HG03039 (cell line): ENCODE measurements at regions not wholly inside any gene's neighbourhood (a gene's known extent, or its start where the extent isn't known, plus 50 kb on each side); places are given as distances from the start of the nearest gene placed in this dataset.
"Not testable (repeated sequence)": the region's sequence is repeated elsewhere in the genome, so short reads cannot be mapped to it uniquely, and the experiment has no call there.

ENCODE experiments used
- ATAC-seq: cut with Tn5 transposase; IDR thresholded peaks from one replicate; pipeline ENCODE4 v1.9.1; 2021; ENCODE audit warnings: mild to moderate bottlenecking, moderate library complexity; ENCODE audit not compliant: unreplicated experiment

DNA sequence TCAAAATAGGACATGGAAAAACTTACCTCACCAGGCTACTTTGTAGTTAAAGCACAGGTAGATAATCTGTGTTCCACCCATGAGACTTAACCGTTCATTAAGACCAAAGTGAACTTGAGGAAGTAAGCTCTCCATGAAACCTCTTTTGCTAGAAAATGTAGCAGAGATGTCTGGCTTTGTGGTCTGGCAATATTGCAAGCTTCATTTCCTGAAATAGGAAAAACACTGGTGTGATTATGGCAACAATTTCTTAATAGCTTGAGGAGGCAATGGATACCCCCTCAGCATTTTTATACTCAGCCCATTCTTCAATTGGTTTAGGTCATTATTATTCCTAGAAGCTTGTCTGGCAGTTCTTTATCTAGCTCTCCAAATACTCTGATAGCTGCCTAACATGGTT lies 957.3 kb downstream of the IGSF11 start:
- no peak for ATAC-seq

DNA sequence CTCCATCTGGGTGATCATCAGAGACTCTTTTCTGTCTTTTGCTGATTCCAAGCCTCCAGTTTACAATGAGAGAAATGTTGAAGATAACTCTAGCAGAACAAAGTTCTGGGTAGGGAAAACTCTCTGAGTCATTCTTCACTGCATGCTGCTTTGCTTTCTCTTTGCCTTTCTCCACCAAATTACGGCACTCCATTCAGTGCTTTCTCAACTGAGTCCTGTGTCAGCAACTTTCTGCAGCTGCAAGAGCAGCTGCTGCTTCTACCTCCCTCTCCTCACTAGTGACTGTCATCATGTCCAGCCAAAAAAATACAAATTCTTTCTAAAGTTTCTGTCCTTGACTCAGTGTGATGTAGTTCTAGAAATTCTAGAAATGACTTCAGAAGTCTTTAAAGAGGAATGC lies 953.8 kb downstream of the IGSF11 start:
- no peak for ATAC-seq

DNA sequence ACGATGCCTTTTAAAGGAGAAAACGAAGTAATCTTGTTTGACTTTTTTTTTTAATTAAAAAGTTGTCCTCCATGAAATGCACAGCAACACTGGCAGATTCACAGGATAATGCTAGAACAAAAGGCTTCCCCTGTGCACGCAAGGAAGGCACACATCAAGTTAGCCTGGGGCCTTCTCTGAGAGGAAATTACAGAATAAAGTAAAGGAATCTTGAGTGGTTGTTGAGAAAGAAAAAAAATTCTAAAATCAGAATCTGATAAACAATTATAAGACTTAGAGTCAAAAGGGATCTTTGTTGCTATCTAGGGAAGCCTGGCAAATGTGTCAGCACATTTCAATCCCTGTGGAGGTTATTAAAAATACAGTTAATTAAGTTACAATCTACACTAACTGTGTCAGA lies 946.0 kb downstream of the IGSF11 start:
- no peak for ATAC-seq

DNA sequence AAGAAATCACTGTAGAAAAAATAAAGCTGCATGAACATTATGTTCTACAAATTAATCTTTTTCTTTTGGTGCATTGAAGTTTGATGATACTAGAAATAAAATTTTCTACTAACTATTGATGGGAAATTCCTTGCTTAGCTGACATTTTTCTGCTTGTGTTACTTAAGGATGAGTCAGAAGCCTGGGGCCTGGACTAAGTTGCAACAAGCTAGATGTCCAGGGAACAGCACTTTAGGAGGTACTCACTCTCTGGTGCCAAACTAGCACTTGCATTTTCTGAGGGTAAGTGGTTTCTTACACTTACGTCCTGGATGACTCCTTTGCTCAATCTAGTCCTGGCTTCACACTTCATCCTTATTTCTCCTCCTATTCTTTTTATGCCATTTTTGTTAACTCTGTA lies 945.1 kb downstream of the IGSF11 start:
- ATAC-seq, result no peak

DNA sequence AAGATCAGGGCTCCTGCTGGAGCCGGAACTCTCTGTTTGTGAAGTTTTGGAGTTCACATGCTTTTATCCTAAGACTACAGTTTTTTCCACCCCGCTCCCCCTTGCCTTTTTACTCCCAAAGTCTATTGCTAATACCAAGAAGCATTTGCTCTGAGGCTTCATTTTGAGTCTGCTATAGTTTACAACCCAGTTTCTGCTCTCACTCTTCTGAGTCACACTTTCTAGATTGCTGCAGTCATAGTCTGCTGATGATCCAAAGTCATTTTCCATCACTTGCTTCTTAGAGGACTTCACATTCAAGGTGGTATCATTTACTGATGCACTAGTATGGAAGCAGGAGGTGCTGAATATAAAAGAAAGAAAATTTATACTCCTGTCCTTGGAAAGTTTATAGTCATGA lies 937.4 kb downstream of the IGSF11 start:
- ATAC-seq, result no peak

DNA sequence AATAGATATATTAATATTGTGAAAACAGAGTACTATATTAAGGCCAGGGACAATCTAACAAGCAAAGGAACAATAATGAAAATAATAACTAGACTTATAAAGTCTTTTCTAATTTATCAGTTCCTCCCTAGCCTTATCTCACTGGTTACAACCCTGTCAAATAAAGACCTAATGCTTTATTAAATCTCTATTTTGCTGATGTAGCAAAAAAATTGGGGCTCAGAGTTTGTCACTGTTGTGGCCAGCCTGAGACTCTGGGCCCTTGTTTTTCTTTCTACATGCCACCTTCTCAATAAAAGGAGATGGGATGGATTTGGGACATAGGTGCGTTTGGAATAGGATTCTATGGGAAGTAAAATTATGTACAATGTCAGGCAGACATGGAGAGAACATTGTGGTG lies 937.0 kb downstream of the IGSF11 start:
- ATAC-seq, result no peak

DNA sequence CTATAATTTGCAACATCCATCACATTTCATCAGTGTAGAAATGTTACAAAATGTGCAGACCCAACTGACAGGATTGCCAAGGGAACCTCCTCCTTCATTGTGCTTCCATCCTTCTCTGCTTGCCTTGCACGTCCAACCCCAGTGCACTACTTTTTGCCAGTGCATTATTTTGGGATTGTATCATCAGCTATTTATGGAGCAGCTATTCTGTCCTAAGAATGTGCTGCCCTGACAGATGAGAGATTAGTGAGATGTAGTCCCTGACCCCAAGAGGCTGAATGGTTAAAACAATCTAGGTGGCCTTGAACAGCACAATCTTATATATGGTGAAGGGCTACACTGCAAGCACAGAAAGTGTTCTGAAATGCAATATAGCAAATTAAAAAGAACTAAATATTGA lies 935.8 kb downstream of the IGSF11 start:
- no peak for ATAC-seq

DNA sequence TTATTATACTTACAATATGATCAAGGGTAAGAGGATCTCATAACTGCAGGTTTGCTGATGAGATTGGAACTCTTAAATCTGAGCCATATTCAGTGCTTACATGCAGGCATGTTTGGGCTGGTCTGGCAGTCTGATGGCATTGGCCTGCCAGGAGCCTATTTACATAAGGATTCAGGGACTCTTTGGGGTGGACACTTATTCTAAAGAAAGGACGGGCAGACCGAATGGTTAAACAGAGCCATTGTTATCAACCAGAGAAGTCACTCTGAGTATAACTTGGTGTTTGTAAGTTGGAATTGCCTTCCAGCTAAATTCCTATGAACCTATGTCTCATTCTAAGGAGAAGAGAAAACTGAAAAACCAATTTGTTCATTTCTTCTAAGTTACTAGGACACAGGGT lies 932.8 kb downstream of the IGSF11 start:
- no peak for ATAC-seq

DNA sequence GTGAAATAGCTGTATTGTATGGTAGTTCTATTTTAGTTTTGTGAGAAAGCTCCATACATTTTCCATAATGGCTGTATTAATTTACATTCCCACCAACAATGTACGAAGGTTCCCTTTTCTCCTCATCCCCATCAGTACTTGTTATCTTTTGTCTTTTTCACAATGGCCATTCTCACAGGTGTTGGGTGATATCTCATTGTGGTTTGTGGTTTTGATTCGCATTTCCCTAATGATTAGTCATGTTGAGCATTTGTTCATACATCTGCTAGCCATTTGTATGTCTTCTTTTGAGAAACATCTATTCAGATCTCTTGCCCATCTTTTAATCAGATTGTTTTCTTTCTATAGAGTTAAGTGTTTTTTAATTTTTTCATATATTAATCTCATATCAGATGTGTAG lies 931.9 kb downstream of the IGSF11 start:
- no peak for ATAC-seq

DNA sequence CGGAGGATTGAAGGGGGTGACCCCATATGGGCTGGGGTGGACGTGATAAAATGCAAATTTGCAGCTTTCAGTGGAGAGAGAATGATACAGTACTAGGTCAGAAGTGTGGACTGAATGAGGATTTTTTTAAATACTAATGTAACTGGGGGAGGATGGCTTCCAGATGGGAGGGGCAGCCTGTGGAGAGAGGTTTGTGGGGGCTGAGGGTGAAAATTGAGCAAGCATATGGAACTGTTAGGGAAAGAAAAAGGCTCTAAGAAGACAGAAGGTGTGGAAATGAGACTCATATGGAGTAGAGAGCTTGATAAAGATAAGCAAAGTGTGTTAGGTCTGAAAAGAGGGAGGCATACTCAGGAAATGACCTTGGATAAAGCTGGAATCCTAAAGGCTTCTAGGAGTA lies 926.4 kb downstream of the IGSF11 start:
- no peak for ATAC-seq

DNA sequence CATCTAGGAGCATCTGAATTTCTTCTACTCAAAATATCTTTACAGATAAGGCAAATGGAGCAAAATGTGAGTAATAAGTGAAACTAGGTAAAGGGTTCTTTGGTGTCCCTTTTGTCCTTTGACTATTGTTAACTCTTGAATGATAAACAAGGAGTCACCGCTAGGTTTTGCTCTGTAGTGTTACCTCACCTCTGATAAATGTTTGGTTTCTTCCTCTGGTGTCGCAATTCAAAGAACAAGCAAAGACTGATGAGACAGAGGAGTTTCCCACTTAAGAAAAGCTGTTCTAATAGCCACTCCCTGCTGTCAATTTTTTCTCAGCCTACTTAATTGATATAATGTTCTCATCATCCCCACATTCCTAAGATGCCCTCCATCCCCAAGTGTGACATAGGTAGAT lies 925.9 kb downstream of the IGSF11 start:
- ATAC-seq, result no peak

DNA sequence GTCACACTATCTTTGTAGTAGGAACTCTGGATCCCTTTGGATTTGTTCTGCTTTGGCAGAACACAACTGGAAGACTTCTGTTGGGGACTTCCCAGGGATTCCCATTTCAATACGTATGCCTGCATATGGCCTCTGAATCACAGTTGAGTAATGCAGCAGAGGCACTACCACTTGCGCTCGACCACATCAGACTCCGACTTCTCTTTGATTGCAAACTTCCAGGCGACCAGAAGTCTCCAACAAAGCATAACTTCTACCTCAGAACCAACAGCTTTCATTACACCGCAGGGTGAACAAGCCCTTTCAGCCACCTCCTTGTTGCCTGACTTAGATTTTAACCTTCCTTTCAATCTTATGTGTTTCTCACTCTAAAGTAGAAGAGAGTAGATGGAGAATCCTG lies 924.4 kb downstream of the IGSF11 start:
- ATAC-seq, result no peak

DNA sequence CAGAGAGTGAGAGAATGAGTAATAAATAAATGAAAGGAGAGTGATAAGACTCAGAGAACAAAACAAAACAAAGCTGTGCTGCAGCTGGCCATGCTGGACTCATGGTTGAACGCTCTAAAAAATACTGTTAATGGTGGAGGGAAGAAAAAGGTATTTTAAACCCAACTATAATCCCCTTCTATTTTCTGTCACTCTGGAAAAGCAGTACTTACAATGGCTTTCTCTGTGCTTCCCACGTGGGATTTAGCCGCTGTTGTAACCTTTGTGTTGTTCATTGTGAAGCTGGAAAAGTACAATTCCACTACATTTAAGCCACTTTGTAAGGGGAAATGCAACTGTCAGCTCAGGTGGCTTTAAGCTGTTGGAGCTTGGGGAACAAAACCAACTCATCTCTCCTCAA lies 917.7 kb downstream of the IGSF11 start:
- ATAC-seq, result no peak

DNA sequence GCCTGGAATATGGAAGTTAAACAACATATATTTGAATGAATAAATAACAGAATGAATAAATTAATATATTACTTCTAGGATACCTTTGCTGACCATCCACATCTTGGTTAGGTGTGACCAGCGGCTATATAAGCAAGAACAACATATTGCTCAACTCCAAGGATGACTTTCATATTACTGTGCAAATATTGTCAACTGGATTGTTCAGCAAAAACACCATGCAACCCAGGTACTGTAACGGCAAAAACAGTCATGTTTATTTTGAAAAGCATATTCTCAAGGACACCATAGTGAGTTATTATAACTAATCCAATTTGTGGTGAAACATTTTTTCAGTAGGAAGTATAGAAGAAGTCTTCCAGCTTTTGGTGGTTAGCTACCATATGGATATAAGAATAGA lies 907.9 kb downstream of the IGSF11 start:
- no peak for ATAC-seq

DNA sequence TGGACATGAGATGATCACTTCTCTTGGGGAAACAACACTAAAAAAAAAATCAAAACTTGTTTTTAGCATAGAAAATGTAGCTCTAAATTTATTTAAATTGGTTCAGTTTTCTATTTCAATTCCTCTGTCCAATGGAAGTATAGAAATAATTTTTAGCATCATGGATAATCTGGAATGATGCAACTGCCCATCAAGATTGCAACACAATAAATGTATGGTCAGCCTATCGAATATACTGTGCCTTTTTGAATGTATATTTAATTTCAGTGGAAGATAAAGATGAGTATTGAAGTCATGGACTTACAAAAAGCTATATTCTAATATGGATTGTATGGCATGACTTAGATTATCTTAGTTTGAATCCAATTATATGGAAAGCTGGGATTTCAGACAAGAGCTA lies 906.7 kb downstream of the IGSF11 start:
- ATAC-seq, result no peak

DNA sequence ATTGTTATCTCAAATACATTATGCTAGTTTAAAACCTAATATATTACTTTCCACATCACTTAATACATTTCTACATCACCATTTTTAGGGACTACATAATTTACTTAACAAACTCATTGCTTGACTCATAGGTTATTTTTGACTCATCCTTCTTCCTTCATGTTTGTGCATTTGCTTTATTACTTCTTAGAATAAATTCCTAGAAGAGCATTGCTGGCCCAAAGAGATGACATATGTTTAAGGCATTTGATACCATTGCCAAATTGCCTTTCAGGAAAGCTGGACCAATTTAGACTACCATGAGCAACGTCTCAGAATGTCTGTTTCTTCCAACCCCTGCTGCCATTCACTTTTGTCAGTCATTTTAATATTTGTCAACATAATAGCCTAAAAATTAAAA lies 905.8 kb downstream of the IGSF11 start:
- ATAC-seq, result no peak

DNA sequence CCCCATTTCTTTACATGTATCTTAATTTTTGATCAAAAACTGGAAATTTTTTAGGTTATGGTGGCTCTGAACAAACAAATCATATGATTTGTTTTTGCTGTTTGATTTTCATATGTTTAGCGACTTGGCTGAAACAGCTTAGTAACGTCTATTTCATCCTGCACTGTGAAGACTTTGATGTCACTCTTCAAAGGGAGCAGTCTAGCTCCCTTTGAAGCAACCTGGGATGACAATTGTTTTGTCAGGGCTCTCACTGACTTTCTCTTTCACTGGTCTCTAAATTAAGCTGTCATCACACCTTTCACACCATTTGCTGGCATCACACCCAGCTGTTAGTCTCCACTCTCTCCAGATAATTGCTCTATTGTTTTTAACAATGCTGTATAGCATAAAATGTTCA lies 896.9 kb downstream of the IGSF11 start:
- ATAC-seq, result no peak

DNA sequence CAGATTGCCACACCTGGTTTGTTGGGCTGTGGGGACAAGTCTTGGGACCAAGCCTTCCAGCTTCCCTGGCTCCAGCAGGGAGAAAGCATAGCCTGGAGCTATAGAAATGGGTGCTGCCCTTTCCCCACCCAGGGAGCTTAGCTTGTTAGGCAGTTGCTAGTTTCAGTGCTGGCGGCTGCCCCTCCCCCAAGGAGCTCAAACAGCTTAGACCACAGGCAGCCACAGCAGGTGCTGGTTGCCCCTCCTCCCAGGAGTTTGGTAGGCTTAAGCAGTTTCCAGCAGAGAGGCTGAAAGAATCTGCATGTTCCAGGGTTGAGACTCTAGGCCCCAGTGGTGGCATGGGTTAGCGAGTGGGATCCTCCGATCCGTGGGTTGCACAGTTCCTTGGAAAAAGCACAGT lies 889.7 kb downstream of the IGSF11 start:
- ATAC-seq, result no peak

DNA sequence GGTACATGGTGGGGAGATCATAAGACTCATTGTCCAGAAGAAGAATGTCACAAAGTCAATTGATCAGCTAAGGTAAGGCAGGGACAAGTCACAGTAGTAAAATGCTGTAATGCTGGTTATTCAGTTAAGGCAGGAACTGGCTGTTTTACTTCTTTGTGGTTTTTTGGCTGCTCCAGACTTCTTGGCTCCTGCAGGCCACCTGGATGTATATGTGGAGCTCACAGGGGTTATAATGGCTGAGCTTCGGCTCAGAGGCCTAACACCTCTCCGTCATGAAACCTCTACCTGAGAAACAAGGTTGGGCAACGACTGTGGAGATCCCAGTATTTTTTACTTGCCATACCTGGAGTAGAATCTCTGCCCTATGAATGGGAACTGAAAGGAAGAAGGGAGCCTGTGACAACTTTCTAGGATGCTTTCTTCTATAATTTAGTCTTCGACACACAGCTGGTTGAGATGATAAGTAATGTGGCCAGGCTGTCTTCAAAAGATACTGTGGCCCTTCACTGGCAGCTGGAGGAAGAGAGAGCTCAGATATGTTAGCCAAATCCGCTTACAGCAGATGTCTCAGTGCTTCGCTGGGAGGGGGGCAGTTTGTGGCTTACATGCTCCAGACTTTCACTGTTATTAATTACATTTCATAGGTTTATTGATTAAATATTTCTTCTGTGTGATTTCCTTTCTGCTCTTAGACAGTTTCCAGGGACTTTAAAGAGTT lies 887.8 kb downstream of the IGSF11 start:
- no peak for ATAC-seq

DNA sequence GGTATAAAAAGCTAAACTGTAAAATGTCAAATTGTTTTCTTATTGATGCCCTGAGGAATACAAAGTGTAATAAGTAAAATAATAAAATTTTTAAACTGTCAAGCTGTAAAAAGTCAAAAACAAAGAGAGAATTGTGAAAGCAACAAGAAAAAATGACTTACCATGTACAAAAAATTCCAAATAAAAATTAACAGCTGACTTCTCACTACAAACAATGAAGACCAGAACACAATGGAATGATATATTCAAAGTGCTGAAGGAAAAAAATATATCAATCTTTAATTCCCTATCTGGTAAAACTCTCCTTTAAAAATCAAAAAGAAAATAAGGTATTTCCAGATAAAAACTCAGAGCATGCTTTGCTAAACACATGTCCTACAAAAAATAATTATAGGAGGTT lies 883.5 kb downstream of the IGSF11 start:
- ATAC-seq, result no peak

DNA sequence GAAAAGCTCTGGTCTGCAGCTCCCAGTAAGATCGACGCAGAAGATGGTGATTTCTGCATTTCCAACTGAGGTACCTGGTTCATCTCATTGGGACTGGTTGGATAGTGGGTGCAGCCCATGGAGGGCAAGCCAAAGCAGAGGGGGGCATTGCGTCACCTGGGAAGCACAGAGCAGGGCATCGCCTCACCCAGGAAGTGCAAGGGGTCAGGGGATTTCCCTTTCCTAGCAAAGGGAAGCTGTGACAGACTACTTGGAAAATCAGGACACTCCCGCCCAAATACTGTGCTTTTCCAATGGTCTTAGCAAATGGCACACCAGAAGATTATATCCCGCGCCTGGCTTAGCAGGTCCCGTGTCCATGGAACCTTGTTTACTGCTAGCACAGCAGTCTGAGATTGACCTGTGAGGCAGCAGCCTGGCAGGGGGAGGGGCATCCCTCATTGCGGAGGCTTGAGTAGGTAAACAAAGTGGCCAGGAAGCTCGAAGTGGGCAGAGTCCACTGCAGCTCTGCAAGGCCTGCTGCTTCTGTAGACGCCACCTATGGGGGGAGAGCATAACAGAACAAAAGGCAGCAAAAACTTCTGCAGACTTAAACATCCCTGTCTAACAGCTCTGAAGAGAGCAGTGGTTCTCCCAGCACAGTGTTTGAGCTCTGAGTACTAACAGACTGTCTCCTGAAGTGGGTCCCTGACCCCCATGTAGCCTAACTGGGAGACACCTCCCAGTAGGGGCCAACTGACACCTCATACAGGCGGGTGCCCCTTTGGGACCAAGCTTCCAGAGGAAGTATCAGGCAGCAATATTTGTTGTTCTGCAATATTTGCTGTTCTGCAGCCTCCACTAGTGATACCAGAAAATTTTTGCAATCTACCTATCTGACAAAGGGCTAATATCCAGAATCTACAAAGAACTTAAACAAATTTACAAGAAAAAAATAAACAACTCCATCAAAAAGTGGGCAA lies 871.7 kb downstream of the IGSF11 start:
- not testable (repeated sequence) for ATAC-seq

DNA sequence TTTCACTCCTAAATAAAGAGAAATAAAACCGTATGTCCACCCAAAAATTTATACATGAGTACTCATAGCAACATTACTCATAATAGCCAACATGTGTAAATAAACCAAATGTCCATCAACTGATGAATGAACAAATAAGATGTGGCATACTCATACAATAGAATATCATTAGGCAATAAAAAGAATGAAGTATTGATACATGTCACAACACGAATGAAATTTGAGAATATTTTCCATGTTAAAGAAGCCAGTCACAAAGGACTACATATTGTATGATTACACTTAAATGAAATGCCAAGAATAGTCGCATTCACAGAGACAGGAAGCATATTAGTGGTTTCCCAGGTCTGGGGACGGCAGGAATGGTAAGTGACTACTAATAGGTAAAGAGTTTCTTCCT lies 869.2 kb downstream of the IGSF11 start:
- no peak for ATAC-seq
